Neural cell (in vitro differentiated cells): ENCODE measurements at regions not wholly inside any gene's neighbourhood (a gene's known extent, or its start where the extent isn't known, plus 50 kb on each side); places are given as distances from the start of the nearest gene placed in this dataset.

Source experiments
- H2AFZ ChIP-seq: fragments of 200-600, 300-800 bp; sonication (generic), shearing (Covaris generic); 2 replicates; pipeline ENCODE4 v1.6.0; 2014; ENCODE audit warnings: low read depth, mild to moderate bottlenecking, antibody characterized with exemption, low read length, moderate library complexity
- H3F3A ChIP-seq: fragments of 200-600 bp; shearing (Covaris generic); 2 replicates; pipeline ENCODE4 v1.6.1; 2016; ENCODE audit warnings: mild to moderate bottlenecking, moderate library complexity, mixed read lengths, antibody characterized with exemption, low read length; ENCODE audit not compliant: insufficient read depth, poor library complexity, severe bottlenecking
- H3K27ac ChIP-seq: fragments of 200-600, 300-800 bp; sonication (generic), shearing (Covaris generic); 2 replicates; pipeline ENCODE4 v1.5.1; 2014; ENCODE audit warnings: mild to moderate bottlenecking, low read length, moderate library complexity
- H3K27me3 ChIP-seq: fragments of 300-800, 200-600 bp; sonication (generic), shearing (Covaris generic); 2 replicates; pipeline ENCODE4 v1.6.0; 2014; ENCODE audit warnings: mild to moderate bottlenecking, low read depth, low read length, moderate library complexity; ENCODE audit not compliant: insufficient read depth
- H3K36me3 ChIP-seq: fragments of 300-800, 200-600 bp; sonication (generic), shearing (Covaris generic); 2 replicates; pipeline ENCODE4 v1.5.1; 2014; ENCODE audit warnings: mild to moderate bottlenecking, antibody characterized with exemption, low read length, moderate library complexity; ENCODE audit not compliant: insufficient read depth
- H3K4me2 ChIP-seq: fragments of 300-800, 200-600 bp; sonication (generic), shearing (Covaris generic); 2 replicates; pipeline ENCODE4 v1.6.0; 2014; ENCODE audit warnings: mild to moderate bottlenecking, low read length
- H3K4me3 ChIP-seq: fragments of 300-800, 200-600 bp; sonication (generic), shearing (Covaris generic); 2 replicates; pipeline ENCODE4 v1.5.1; 2014; ENCODE audit warnings: mild to moderate bottlenecking, low read length, moderate library complexity
- H3K79me2 ChIP-seq: fragments of 200-600 bp; shearing (Covaris generic); replicated peaks from 2 replicates; pipeline ENCODE4 v1.6.0; 2014; ENCODE audit warnings: mild to moderate bottlenecking, low read length, moderate library complexity; ENCODE audit not compliant: insufficient read depth
- H3K9ac ChIP-seq: fragments of 300-800, 200-600 bp; sonication (generic), shearing (Covaris generic); 2 replicates; pipeline ENCODE4 v1.6.1; 2016; ENCODE audit warnings: mild to moderate bottlenecking, low read length, mixed read lengths
- H3K9me2 ChIP-seq: fragments of 200-600 bp; shearing (Covaris generic); 2 replicates; pipeline ENCODE4 v1.6.1; 2016; ENCODE audit warnings: mild to moderate bottlenecking, low read length, mixed read lengths; ENCODE audit not compliant: insufficient read depth
- H3K9me3 ChIP-seq: fragments of 200-600, 300-800 bp; sonication (generic), shearing (Covaris generic); 2 replicates; pipeline ENCODE4 v1.6.1; 2016; ENCODE audit warnings: mild to moderate bottlenecking, mixed run types, low read length, moderate library complexity, mixed read lengths
- H4K20me1 ChIP-seq: fragments of 200-600 bp; shearing (Covaris generic); 2 replicates; pipeline ENCODE4 v1.6.1; 2016; ENCODE audit warnings: mild to moderate bottlenecking, mixed run types; ENCODE audit not compliant: insufficient read depth
- CTCF ChIP-seq: fragments of 450-650 bp; IDR thresholded peaks from 2 replicates; pipeline ENCODE4 v1.5.1; 2014; ENCODE audit warnings: antibody characterized with exemption, mild to moderate bottlenecking, moderate library complexity; ENCODE audit not compliant: poor library complexity, severe bottlenecking
- EP300 ChIP-seq: fragments of 450-650 bp; conservative IDR thresholded peaks from 2 replicates; pipeline ENCODE4 v1.6.1; 2014; ENCODE audit warnings: antibody characterized with exemption, mild to moderate bottlenecking, moderate library complexity; ENCODE audit not compliant: poor library complexity, severe bottlenecking
- EZH2 ChIP-seq: fragments of 200-600, 300-800 bp; shearing (Covaris generic), sonication (generic); IDR thresholded peaks from 2 replicates; pipeline ENCODE4 v1.6.1; 2014; ENCODE audit warnings: antibody characterized with exemption, low read length, borderline replicate concordance, mild to moderate bottlenecking; ENCODE audit not compliant: insufficient read depth, poor library complexity, severe bottlenecking
- MXI1 ChIP-seq: fragments of 450-650 bp; conservative IDR thresholded peaks from 2 replicates; pipeline ENCODE4 v1.6.1; 2014; ENCODE audit warnings: antibody characterized with exemption, mild to moderate bottlenecking; ENCODE audit not compliant: poor library complexity, severe bottlenecking
- POLR2AphosphoS5 ChIP-seq: IDR thresholded peaks from 2 replicates; pipeline ENCODE4 v1.6.1; 2012
- RAD21 ChIP-seq: fragments of 450-650 bp; conservative IDR thresholded peaks from 2 replicates; pipeline ENCODE4 v1.6.1; 2014; ENCODE audit warnings: antibody characterized with exemption, mild to moderate bottlenecking, moderate library complexity
- REST ChIP-seq: IDR thresholded peaks from 2 replicates; pipeline ENCODE4 v1.6.1; 2012; ENCODE audit warnings: borderline replicate concordance
- SMC3 ChIP-seq: fragments of 450-650 bp; conservative IDR thresholded peaks from 2 replicates; pipeline ENCODE4 v1.6.1; 2014; ENCODE audit warnings: antibody characterized with exemption, mild to moderate bottlenecking, moderate library complexity; ENCODE audit not compliant: poor library complexity
- TAF1 ChIP-seq: IDR thresholded peaks from 2 replicates; pipeline ENCODE4 v1.6.1; 2012; ENCODE audit warnings: low read depth

- H3K9ac ChIP-seq, result no peak overlapping the region
- no peaks in the 10 kb centered on the region for H3F3A ChIP-seq
- H3K4me2 ChIP-seq, result no peak overlapping the region
- H3K9me3 ChIP-seq, result no peaks in the 10 kb centered on the region
- H3K79me2 ChIP-seq, result no peaks in the 10 kb centered on the region
- TF ChIP-seq SMC3 (no peak), CTCF (no peak), EZH2 (no peak), POLR2AphosphoS5 (peak; percentile 71), EP300 (peak; percentile 92), MXI1 (no peak), REST (no peak), TAF1 (no peak)
- no peaks in the 10 kb centered on the region for H4K20me1 ChIP-seq
- no peak overlapping the region for H2AFZ ChIP-seq
- no peak overlapping the region for H3K27ac ChIP-seq
- H3K4me3 ChIP-seq, result no peak overlapping the region
- no peaks in the 10 kb centered on the region for H3K36me3 ChIP-seq
- no peaks in the 10 kb centered on the region for H3K27me3 ChIP-seq
- no peaks in the 10 kb centered on the region for H3K9me2 ChIP-seq
These were observed 328.8 kb upstream of the NRG3 start for GRCh38 chr10:81546243-81546642.

GRCh38 chr10:81548160-81548559 is 326.8 kb upstream of the NRG3 start:
- no peaks in the 10 kb centered on the region for H3K79me2 ChIP-seq
- H3K4me3 ChIP-seq, result no peak overlapping the region
- no peaks in the 10 kb centered on the region for H3K27me3 ChIP-seq
- no peaks in the 10 kb centered on the region for H3K9me2 ChIP-seq
- no peak overlapping the region for H3K9ac ChIP-seq
- no peaks in the 10 kb centered on the region for H3K36me3 ChIP-seq
- no peak for TF ChIP-seq RAD21
- TF ChIP-seq TAF1, result no peak
- TF ChIP-seq REST, result no peak
- no peak for TF ChIP-seq CTCF
- TF ChIP-seq EP300, result no peak
- TF ChIP-seq MXI1, result no peak
- no peak for TF ChIP-seq SMC3
- TF ChIP-seq POLR2AphosphoS5, result no peak
- no peak for TF ChIP-seq EZH2
- H3K9me3 ChIP-seq, result no peaks in the 10 kb centered on the region
- no peak overlapping the region for H3K4me2 ChIP-seq
- H3F3A ChIP-seq, result no peaks in the 10 kb centered on the region
- no peak overlapping the region for H2AFZ ChIP-seq
- no peak overlapping the region for H3K27ac ChIP-seq
- H4K20me1 ChIP-seq, result no peaks in the 10 kb centered on the region
